ENCODE measurements at regions not wholly inside any gene's neighbourhood (a gene's known extent, or its start where the extent isn't known, plus 50 kb on each side); places are given as distances from the start of the nearest gene placed in this dataset.

DNA sequence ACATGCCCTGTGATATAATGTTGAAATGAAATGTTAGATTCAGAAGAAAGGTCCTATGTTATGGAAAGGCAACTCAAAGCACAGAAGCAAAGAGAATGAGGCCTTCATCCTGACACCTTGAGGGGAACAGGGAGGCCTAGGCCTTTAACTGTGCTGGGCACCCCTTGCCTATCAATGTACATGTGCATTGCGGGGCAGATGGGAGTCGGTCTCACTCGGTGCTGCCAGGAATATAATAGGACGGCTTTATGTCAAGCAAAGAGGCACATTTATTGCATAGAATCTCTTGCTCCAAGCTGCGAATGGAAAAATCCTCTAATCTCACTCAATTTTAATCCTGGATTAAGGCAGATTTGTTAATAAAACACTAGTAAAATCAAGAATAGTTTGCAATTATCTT, 301.0 kb upstream of the SOX14 start:
- TF ChIP-seq, protein P1, sequence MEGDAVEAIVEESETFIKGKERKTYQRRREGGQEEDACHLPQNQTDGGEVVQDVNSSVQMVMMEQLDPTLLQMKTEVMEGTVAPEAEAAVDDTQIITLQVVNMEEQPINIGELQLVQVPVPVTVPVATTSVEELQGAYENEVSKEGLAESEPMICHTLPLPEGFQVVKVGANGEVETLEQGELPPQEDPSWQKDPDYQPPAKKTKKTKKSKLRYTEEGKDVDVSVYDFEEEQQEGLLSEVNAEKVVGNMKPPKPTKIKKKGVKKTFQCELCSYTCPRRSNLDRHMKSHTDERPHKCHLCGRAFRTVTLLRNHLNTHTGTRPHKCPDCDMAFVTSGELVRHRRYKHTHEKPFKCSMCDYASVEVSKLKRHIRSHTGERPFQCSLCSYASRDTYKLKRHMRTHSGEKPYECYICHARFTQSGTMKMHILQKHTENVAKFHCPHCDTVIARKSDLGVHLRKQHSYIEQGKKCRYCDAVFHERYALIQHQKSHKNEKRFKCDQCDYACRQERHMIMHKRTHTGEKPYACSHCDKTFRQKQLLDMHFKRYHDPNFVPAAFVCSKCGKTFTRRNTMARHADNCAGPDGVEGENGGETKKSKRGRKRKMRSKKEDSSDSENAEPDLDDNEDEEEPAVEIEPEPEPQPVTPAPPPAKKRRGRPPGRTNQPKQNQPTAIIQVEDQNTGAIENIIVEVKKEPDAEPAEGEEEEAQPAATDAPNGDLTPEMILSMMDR (IDR thresholded peaks at IDR 0.05; ENCODE audit: low read depth, low read length, missing control alignments), result no peak
- no peak for DNase-seq (ENCODE audit: low read depth)
- H3K4me3 ChIP-seq (ENCODE audit: low read depth, low read length), result no peak overlapping the region

DNA sequence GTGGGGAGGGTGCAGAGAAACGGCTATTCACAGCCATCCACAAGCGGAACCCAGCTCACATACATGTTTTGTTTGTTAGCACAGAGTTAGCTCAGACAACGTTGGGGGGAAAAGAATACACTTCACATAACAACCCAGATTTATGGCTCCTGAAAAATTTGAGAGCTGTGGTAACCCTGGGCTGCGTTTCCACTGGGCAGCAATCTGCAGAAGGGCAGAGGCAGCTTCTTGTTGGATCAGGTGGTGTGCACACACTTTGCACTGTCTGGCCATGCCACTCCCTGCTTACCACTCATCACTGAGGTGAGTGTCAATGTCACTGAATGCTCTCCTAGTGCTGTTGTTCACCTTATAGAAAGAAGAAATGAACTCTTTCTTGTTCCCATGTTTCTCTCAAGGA, 299.8 kb upstream of the SOX14 start:
- no peak overlapping the region for H3K4me3 ChIP-seq (ENCODE audit: low read depth, low read length)
- DNase-seq (ENCODE audit: low read depth), result no peak
- TF ChIP-seq, protein P1 (IDR thresholded peaks at IDR 0.05; ENCODE audit: low read depth, low read length, missing control alignments), result no peak

DNA sequence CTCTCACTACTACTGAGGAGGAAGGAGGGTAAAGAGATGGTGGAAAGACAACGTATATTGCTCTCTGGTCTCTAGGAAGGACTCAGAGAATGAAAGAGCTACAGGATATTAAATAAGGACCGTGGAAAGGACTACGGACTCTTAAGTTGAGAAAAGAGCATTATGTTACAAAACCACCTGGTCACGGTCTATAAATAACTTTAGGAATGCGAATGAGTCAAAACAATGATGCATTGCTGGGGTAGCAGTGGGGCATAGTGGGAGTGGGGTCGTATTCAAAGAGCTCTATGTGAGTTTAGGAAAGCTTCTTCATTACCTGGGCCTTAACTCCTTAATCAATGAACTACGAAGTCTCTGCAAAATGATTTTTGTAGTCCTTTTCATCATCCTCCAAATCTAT, 295.7 kb upstream of the SOX14 start:
- no peak for DNase-seq (ENCODE audit: low read depth)
- H3K4me3 ChIP-seq (ENCODE audit: low read depth, low read length), result no peak overlapping the region
- TF ChIP-seq, protein P1 (IDR thresholded peaks at IDR 0.05; ENCODE audit: low read depth, low read length, missing control alignments), result no peak

DNA sequence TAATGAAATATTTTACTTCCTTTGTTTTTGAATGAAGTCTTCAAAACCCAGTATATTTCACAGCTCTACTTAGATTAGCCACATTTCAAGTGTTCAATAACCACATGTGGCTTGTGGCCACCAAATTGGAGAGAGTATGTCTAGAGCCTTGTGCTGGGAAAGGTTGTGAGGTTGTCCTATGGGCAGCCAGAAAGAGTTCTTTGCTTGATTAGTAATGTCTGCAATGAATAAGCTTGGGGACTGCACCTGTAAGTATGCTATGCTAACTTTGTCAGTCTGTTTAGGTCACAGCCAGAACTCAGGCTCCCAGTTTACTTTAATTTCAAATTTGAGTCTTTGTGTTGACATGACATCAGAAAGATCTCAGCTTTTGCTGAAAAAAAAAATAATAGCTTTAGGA, 294.9 kb upstream of the SOX14 start:
- DNase-seq (ENCODE audit: low read depth), result no peak
- no peak overlapping the region for H3K4me3 ChIP-seq (ENCODE audit: low read depth, low read length)
- TF ChIP-seq, protein P1 (IDR thresholded peaks at IDR 0.05; ENCODE audit: low read depth, low read length, missing control alignments), result no peak

DNA sequence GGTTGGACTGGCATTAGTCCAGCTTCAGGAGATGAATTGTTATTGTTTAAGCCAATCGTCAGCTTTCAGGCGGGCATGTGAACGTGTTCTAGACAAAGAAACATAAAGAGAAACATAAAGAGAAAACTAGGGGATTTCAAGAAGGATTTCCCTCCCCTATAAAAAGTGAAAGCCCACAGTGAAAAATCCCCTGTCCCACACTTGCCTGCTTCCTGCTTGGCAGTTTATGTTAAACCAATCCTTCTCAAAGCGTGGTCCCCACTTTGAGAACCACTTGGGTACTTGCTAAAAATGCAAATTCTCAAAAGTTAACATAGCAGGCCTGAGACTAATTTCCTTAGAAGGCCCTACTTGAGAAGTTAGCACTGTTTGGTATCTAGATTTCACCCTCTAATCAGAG, 293.0 kb upstream of the SOX14 start:
- no peak overlapping the region for H3K4me3 ChIP-seq (ENCODE audit: low read depth, low read length)
- TF ChIP-seq, protein P1 (IDR thresholded peaks at IDR 0.05; ENCODE audit: low read depth, low read length, missing control alignments), result no peak
- peak; percentile 24 for DNase-seq (ENCODE audit: low read depth)

DNA sequence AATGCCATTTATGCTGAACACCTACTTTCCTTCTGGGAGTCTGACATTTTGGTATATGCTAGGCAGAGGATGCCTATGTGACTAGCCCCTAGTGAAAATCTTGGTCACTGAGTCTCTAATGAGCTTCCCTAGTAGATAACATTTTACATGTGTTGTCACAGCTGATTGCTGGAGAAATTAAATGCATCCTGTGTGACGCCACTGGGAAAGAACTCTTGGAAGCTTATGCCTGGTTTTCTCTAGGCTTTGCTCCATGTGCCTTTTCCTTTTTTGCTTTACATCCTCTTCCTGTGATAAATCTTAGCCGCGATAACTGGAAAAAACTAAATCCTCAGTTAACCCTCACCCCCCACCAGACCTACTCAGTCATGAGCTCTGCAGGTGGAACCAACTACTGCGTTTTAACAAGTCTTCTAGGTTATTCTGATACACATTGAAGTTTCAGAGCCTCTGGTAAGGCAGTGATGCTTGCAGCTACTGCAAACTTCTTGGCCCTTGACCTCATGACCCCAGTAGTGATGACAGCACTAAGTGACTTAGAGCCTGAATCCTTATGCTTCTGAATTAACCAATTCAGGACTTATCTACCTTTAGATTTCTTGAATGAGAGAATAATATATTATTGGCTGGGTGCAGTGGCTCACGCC, 292.4 kb upstream of the SOX14 start:
- TF ChIP-seq, protein P1 (IDR thresholded peaks at IDR 0.05; ENCODE audit: low read depth, low read length, missing control alignments), result no peak
- H3K4me3 ChIP-seq (ENCODE audit: low read depth, low read length), result no peak overlapping the region
- no peak for DNase-seq (ENCODE audit: low read depth)

DNA sequence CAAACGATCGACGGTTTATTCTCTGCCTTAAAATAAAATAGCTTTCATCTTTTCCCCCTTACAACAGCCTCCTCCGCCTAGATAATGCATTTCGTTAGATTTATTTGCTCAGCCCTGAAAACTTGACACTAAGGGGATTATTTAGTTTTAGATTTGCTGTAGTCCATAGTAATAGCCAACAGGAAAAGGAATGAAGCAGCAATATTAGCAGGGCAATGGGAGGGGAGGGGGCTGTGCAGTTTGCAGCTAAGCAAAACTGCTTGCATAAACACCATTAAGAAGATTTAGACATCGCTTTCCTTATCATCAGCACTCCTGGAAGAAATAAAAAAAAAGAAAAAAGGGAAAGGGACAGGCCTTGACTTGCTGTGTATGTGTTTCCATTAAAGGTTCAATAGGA, 286.5 kb upstream of the SOX14 start:
- TF ChIP-seq, protein P1 (IDR thresholded peaks at IDR 0.05; ENCODE audit: low read depth, low read length, missing control alignments), result no peak
- H3K4me3 ChIP-seq (ENCODE audit: low read depth, low read length), result no peak overlapping the region
- DNase-seq (ENCODE audit: low read depth), result no peak

All from GM12864 (cell line).